Activated naive CD8-positive, alpha-beta T cell (primary cell): ENCODE measurements at regions not wholly inside any gene's neighbourhood (a gene's known extent, or its start where the extent isn't known, plus 50 kb on each side); places are given as distances from the start of the nearest gene placed in this dataset.

Source experiments
- H3K27ac Mint-ChIP-seq: one replicate; pipeline ENCODE4 v1.8.0; 2021; ENCODE audit warnings: mixed read lengths
- H3K27me3 Mint-ChIP-seq: one replicate; pipeline ENCODE4 v1.8.0; 2021; ENCODE audit warnings: mixed read lengths
- H3K36me3 Mint-ChIP-seq: one replicate; pipeline ENCODE4 v1.8.0; 2021; ENCODE audit warnings: mixed read lengths
- H3K4me1 Mint-ChIP-seq: one replicate; pipeline ENCODE4 v1.8.0; 2021; ENCODE audit warnings: low read depth, mixed read lengths
- H3K4me3 Mint-ChIP-seq: one replicate; pipeline ENCODE4 v1.8.0; 2021; ENCODE audit warnings: mild to moderate bottlenecking, mixed read lengths
- H3K9me3 Mint-ChIP-seq: one replicate; pipeline ENCODE4 v1.8.0; 2021; ENCODE audit warnings: low read depth, mixed read lengths

- Mint-ChIP-seq H3K4me1 (peaks cover 13% of the 10 kb centered on the region), H3K27me3 (no peaks in the 10 kb centered on the region), H3K9me3 (no peaks in the 10 kb centered on the region), H3K36me3 (no peaks in the 10 kb centered on the region), H3K27ac (no peak overlapping the region), H3K4me3 (no peak overlapping the region)
These were observed 86.6 kb downstream of the LINGO1 start for GRCh38 chr15:77546050-77546501.

- Mint-ChIP-seq H3K27ac (no peak overlapping the region), H3K4me3 (no peak overlapping the region), H3K4me1 (peaks cover 13% of the 10 kb centered on the region), H3K36me3 (no peaks in the 10 kb centered on the region), H3K9me3 (no peaks in the 10 kb centered on the region), H3K27me3 (no peaks in the 10 kb centered on the region)
These were observed 87.7 kb downstream of the LINGO1 start for GRCh38 chr15:77545058-77545457.

- Mint-ChIP-seq H3K27ac (no peak overlapping the region), H3K36me3 (no peaks in the 10 kb centered on the region), H3K4me3 (peak overlapping the region; percentile 79), H3K9me3 (no peaks in the 10 kb centered on the region), H3K27me3 (no peaks in the 10 kb centered on the region), H3K4me1 (peaks cover 13% of the 10 kb centered on the region)
These were observed 88.5 kb downstream of the LINGO1 start for GRCh38 chr15:77544162-77544561.

GRCh38 chr15:77543159-77543882 is 89.4 kb downstream of the LINGO1 start:
- Mint-ChIP-seq H3K4me1 (peaks cover 11% of the 10 kb centered on the region), H3K27me3 (no peaks in the 10 kb centered on the region), H3K27ac (peak overlapping the region; percentile 64), H3K36me3 (no peaks in the 10 kb centered on the region), H3K9me3 (no peaks in the 10 kb centered on the region), H3K4me3 (peak overlapping the region; percentile 79)

GRCh38 chr15:77542491-77543001 is 90.2 kb downstream of the LINGO1 start:
- Mint-ChIP-seq H3K27me3 (no peaks in the 10 kb centered on the region), H3K4me1 (peaks cover 11% of the 10 kb centered on the region), H3K9me3 (no peaks in the 10 kb centered on the region), H3K27ac (no peak overlapping the region), H3K4me3 (peak overlapping the region; percentile 79), H3K36me3 (no peaks in the 10 kb centered on the region)

- Mint-ChIP-seq H3K36me3 (no peaks in the 10 kb centered on the region), H3K4me3 (no peak overlapping the region), H3K9me3 (no peaks in the 10 kb centered on the region), H3K27me3 (no peaks in the 10 kb centered on the region), H3K4me1 (peaks cover 11% of the 10 kb centered on the region), H3K27ac (no peak overlapping the region)
These were observed 91.1 kb downstream of the LINGO1 start for GRCh38 chr15:77541421-77542181.

GRCh38 chr15:77540312-77541060 is 92.2 kb downstream of the LINGO1 start:
- Mint-ChIP-seq H3K4me3 (no peak overlapping the region), H3K36me3 (no peaks in the 10 kb centered on the region), H3K9me3 (no peaks in the 10 kb centered on the region), H3K27ac (no peak overlapping the region), H3K27me3 (no peaks in the 10 kb centered on the region), H3K4me1 (peaks cover 11% of the 10 kb centered on the region)

GRCh38 chr15:77538793-77539497 is 93.8 kb downstream of the LINGO1 start:
- Mint-ChIP-seq H3K4me3 (no peak overlapping the region), H3K27ac (no peak overlapping the region), H3K27me3 (no peaks in the 10 kb centered on the region), H3K4me1 (peaks cover 10% of the 10 kb centered on the region), H3K9me3 (no peaks in the 10 kb centered on the region), H3K36me3 (no peaks in the 10 kb centered on the region)

- Mint-ChIP-seq H3K9me3 (no peaks in the 10 kb centered on the region), H3K27ac (no peak overlapping the region), H3K4me1 (peaks cover 5% of the 10 kb centered on the region), H3K36me3 (no peaks in the 10 kb centered on the region), H3K27me3 (no peaks in the 10 kb centered on the region), H3K4me3 (no peak overlapping the region)
These were observed 94.7 kb downstream of the LINGO1 start for GRCh38 chr15:77538027-77538451.

GRCh38 chr15:77537006-77537405 is 95.7 kb downstream of the LINGO1 start:
- Mint-ChIP-seq H3K4me3 (no peak overlapping the region), H3K27me3 (peaks cover 1% of the 10 kb centered on the region)

GRCh38 chr15:77535845-77536244 is 96.9 kb downstream of the LINGO1 start:
- H3K4me3 Mint-ChIP-seq, result no peak overlapping the region
- no peaks in the 10 kb centered on the region for H3K36me3 Mint-ChIP-seq
- peaks cover 2% of the 10 kb centered on the region for H3K27me3 Mint-ChIP-seq
- H3K27ac Mint-ChIP-seq, result no peak overlapping the region
- no peaks in the 10 kb centered on the region for H3K9me3 Mint-ChIP-seq
- no peaks in the 10 kb centered on the region for H3K4me1 Mint-ChIP-seq

More at GRCh38 chr15:77537006-77537405, 95.7 kb downstream of the LINGO1 start:
- Mint-ChIP-seq H3K36me3 (no peaks in the 10 kb centered on the region), H3K4me1 (no peaks in the 10 kb centered on the region), H3K27ac (no peak overlapping the region), H3K9me3 (no peaks in the 10 kb centered on the region)
